ENCODE measurements at regions not wholly inside any gene's neighbourhood (a gene's known extent, or its start where the extent isn't known, plus 50 kb on each side); places are given as distances from the start of the nearest gene placed in this dataset.

- no peak for TF ChIP-seq CTCF (IDR thresholded peaks at IDR 0.05; ENCODE audit: borderline replicate concordance, extremely low read depth, low read length, poor library complexity, severe bottlenecking)
- no peak for TF ChIP-seq EZH2 (IDR thresholded peaks at IDR 0.05; ENCODE audit: borderline replicate concordance, low read depth, low read length, severe bottlenecking)
Observed at GRCh38 chr6:1037430-1038202, 274.3 kb upstream of the FOXQ1 start.

Measured in DND-41 (cell line).